Heart right ventricle (tissue), 16 donors: ENCODE measurements at regions not wholly inside any gene's neighbourhood (a gene's known extent, or its start where the extent isn't known, plus 50 kb on each side); places are given as distances from the start of the nearest gene placed in this dataset.

Experiments
- ATAC-seq, 8 donors: fragments of 200-7000 bp; cut with Tn5 transposase; one replicate each; pipeline ENCODE4 v1.9.1; 2020; ENCODE audit warnings: mild to moderate bottlenecking in 8 of 8, moderate library complexity in 8 of 8, moderate number of reproducible peaks in 1 of 8
- DNase-seq, 2 donors: peaks; one replicate each; pipeline ENCODE4 v3.0.0-alpha.2; 2020
- H3K27ac ChIP-seq, 10 donors: fragments of 200-600 bp; sonication (generic) in 2 of 10; one replicate each; pipeline versions ENCODE4 v1.5.0 to v1.8.0; 2020 to 2022; ENCODE audit warnings: mild to moderate bottlenecking in 3 of 10
- H3K27me3 ChIP-seq, 7 donors: fragments of 200-600 bp; one replicate each; pipeline ENCODE4 v1.8.0; 2021 to 2022; ENCODE audit warnings: mild to moderate bottlenecking in 2 of 7
- H3K36me3 ChIP-seq, 9 donors: fragments of 200-600 bp; sonication (generic) in 1 of 9; one replicate each; pipeline versions ENCODE4 v1.5.0 to v1.8.0; 2020 to 2022; ENCODE audit warnings: mild to moderate bottlenecking in 2 of 9
- H3K4me1 ChIP-seq, 9 donors: fragments of 200-600 bp; sonication (generic) in 1 of 9; one replicate each; pipeline versions ENCODE4 v1.5.0 to v1.8.0; 2020 to 2022; ENCODE audit warnings: mild to moderate bottlenecking in 4 of 9
- H3K4me3 ChIP-seq, 10 donors: fragments of 200-600 bp; sonication (generic) in 2 of 10; one replicate each; pipeline versions ENCODE4 v1.5.0 to v1.8.0; 2020 to 2022; ENCODE audit warnings: mild to moderate bottlenecking in 7 of 10, moderate library complexity in 2 of 10
- H3K9me3 ChIP-seq, 11 donors: fragments of 200-600 bp in 10 of 11; sonication (generic) in 2 of 11; one replicate each; pipeline versions ENCODE4 v1.5.0 to v1.8.0; 2013 to 2022; ENCODE audit warnings: mild to moderate bottlenecking in 2 of 11, control low read depth in 1 of 11, moderate library complexity in 1 of 11
- CTCF ChIP-seq, 9 donors: fragments of 200-600 bp; sonication (generic) in 2 of 9; IDR thresholded peaks; one replicate each; pipeline versions ENCODE4 v1.5.0 to v1.8.0; 2021 to 2022; ENCODE audit warnings: antibody characterized with exemption in 9 of 9, mild to moderate bottlenecking in 5 of 9, moderate library complexity in 1 of 9
- WGBS, 2 donors: extraction: QIAGEN DNeasy Blood & Tissue Kit; methylation state at CpG; one replicate each; pipeline ENCODE4 v1.1.7; 2013; ENCODE audit warnings: inconsistent platforms in 1 of 2; 5-methylcytosine and 5-hydroxymethylcytosine counted together
- intact Hi-C, 10 donors: fragments of 100-400 bp; cut with DNase I; formaldehyde crosslinking; loops; one replicate each; pipeline versions ENCODE4 v1.11.1 to v1.14.2; 2022
- donor health status: Arrhythmogenic right ventricular cardiomyopathy.
- donor health status: ischemic (EF 13 %, LVEDD 7.1; RV severe dilation, severe dysfunction).
- donor health status: healthy with polysubstance abuse.
- donor health status: DM: no; HTN: yes; CAD: no.
- donor health status: DM: no; HTN: no; CAD: no.
- donor health status: ischemic (EF 25% LVEDD 6.9; RV normal size, moderate dysfunction).
- donor health status: ischemic (EF 25% LVEDD 5.7; RV mildly dilated, moderate dysfunction).
- donor health status: healthy.
- donor health status: DM: yes; HTN: yes; CAD: no.
- donor health status: Ischemic cardiomyopathy.
- donor health status: ischemic (EF 35%, LVEDD 5.7; RV mildly dilated, moderate dysfunction).
- donor health status: nonischemic (EF 11% LVEDD 7.7; RV severe dilation, severe dysfunction).
- donor health status: DM: yes; HTN: yes; CAD: no.
- donor health status: PGD.
- donor health status: ischemic (EF 29% LVEDD 5.4; RV normal size, mild dysfunction).
- donor health status: nonischemic (EF 23%, LVEDD 6.1; RV moderate dilation, normal function).

- DNase-seq (no peak), ATAC-seq (no peak)
- no peak for TF ChIP-seq CTCF (IDR thresholded peaks at IDR 0.05)
- H3K36me3 ChIP-seq: no peaks in the 10 kb centered on the region
- H3K4me1 ChIP-seq: no peaks in the 10 kb centered on the region
- no peak overlapping the region for H3K4me3 ChIP-seq
- WGBS, 2 donors: 92 to 96% methylated on average over 3 of the region's 3 CpGs
- H3K27me3 ChIP-seq: peaks cover 0 to 3% (median 0%) of the 10 kb centered on the region in 7 donors
- H3K9me3 ChIP-seq: no peaks in the 10 kb centered on the region
- H3K27ac ChIP-seq: no peak overlapping the region
- intact Hi-C loops: no loop called here
These were observed 279.7 kb downstream of the SS18 start for GRCh38 chr18:25810736-25811135.

- no peak for TF ChIP-seq CTCF (IDR thresholded peaks at IDR 0.05)
- ATAC-seq (no peak), DNase-seq (no peak)
- H3K27ac ChIP-seq: no peak overlapping the region
- H3K4me3 ChIP-seq: no peak overlapping the region
- H3K36me3 ChIP-seq: no peaks in the 10 kb centered on the region
- H3K27me3 ChIP-seq: no peaks in the 10 kb centered on the region
- intact Hi-C loops: loop anchor here in 1 of 10 donors (10.0 kb wide), 1 partner anchor 59 kb away; no protein-coding TSS in a partner anchor
- WGBS, 2 donors: 75 to 79% methylated on average over 4 of the region's 4 CpGs
- H3K9me3 ChIP-seq: no peaks in the 10 kb centered on the region
- no peaks in the 10 kb centered on the region for H3K4me1 ChIP-seq
These were observed 284.5 kb downstream of the SS18 start for GRCh38 chr18:25805939-25806338.

GRCh38 chr18:25805323-25805722, 285.1 kb downstream of the SS18 start:
- TF ChIP-seq CTCF (IDR thresholded peaks at IDR 0.05): no peak
- no peaks in the 10 kb centered on the region for H3K4me1 ChIP-seq
- WGBS, 2 donors: 72 to 78% methylated on average over 5 of the region's 5 CpGs

GRCh38 chr18:25799231-25799630, 291.2 kb downstream of the SS18 start:
- Histone ChIP-seq H3K36me3 (no peaks in the 10 kb centered on the region), H3K27me3 (peaks cover 0 to 3% (median 0%) of the 10 kb centered on the region in 7 donors), H3K4me3 (no peak overlapping the region), H3K4me1 (no peaks in the 10 kb centered on the region), H3K27ac (no peak overlapping the region), H3K9me3 (no peaks in the 10 kb centered on the region)
- DNase-seq: no peak
- no peak for ATAC-seq
- TF ChIP-seq CTCF (IDR thresholded peaks at IDR 0.05): no peak
- WGBS, 2 donors: 92 to 96% methylated on average over 3 of the region's 3 CpGs
- intact Hi-C loops: no loop called here

More at GRCh38 chr18:25805323-25805722, 285.1 kb downstream of the SS18 start:
- ATAC-seq: peak in 1 of 8 donors; percentile 74
- Histone ChIP-seq H3K27ac (no peak overlapping the region), H3K4me3 (no peak overlapping the region), H3K36me3 (no peaks in the 10 kb centered on the region), H3K27me3 (no peaks in the 10 kb centered on the region), H3K9me3 (no peaks in the 10 kb centered on the region)
- no peak for DNase-seq
- intact Hi-C loops: loop anchor here in 1 of 10 donors (10.0 kb wide), 1 partner anchor 59 kb away; no protein-coding TSS in a partner anchor
